Endothelial cell of umbilical vein (primary cell): ENCODE measurements at regions not wholly inside any gene's neighbourhood (a gene's known extent, or its start where the extent isn't known, plus 50 kb on each side); places are given as distances from the start of the nearest gene placed in this dataset.

ENCODE experiments used
- BruUV-seq: library from RNA; stranded (reverse); fragments of 400-500 nt; replicated peaks from 2 replicates; lab custom pipeline; 2021; lab: Mats Ljungman, UMichigan
- CTCF ChIA-PET: fragments of 300-600, 350-600 bp; sonication (Branson Sonifier 250); formaldehyde crosslinking; loops from one replicate; lab custom pipeline; 2021; ENCODE audit warnings: antibody characterized with exemption, inconsistent platforms; lab: Charles Lee
- POLR2A ChIA-PET: fragments of 300-600, 350-600 bp; sonication (Branson Sonifier 250); formaldehyde crosslinking; loops from one replicate; lab custom pipeline; 2021; ENCODE audit warnings: antibody characterized with exemption, inconsistent platforms; lab: Charles Lee
- DNase-seq: peaks from one replicate; pipeline ENCODE4 v3.0.0-alpha.2; 2011; ENCODE audit warnings: low read depth, low spot score
- FAIRE-seq: peaks from 2 replicates; lab custom pipeline; 2011; peaks lifted over from hg19 to GRCh38; lab: Jason Lieb, UNC
- H2AFZ ChIP-seq: 2 replicates; pipeline ENCODE4 v1.6.0; 2012; ENCODE audit warnings: low read depth, low read length, control low read depth, inconsistent platforms
- H3K27ac ChIP-seq: 2 replicates; pipeline ENCODE4 v1.5.1; 2011; ENCODE audit warnings: low read depth, mild to moderate bottlenecking, control low read depth, low read length, moderate library complexity; ENCODE audit not compliant: insufficient read depth
- H3K27me3 ChIP-seq, 2 experiments: 2 replicates each; pipeline versions ENCODE4 v1.6.0 to v1.6.1; 2011; ENCODE audit warnings: low read length in 2 of 2, mixed read lengths in 1 of 2; ENCODE audit not compliant: control insufficient read depth in 2 of 2, insufficient read depth in 2 of 2
- H3K36me3 ChIP-seq, 2 experiments: 2 replicates in 1 of 2; 3 replicates in 1 of 2; pipeline ENCODE4 v1.5.1; 2011; ENCODE audit warnings: low read length in 2 of 2, mild to moderate bottlenecking in 1 of 2, moderate library complexity in 1 of 2; ENCODE audit not compliant: control insufficient read depth in 2 of 2, insufficient read depth in 2 of 2; ENCODE audit errors: extremely low read depth in 1 of 2
- H3K4me1 ChIP-seq: 3 replicates; pipeline ENCODE4 v1.5.1; 2011; ENCODE audit warnings: mild to moderate bottlenecking, low read length; ENCODE audit not compliant: control insufficient read depth, insufficient read depth; ENCODE audit errors: extremely low read depth
- H3K4me2 ChIP-seq: 2 replicates; pipeline ENCODE4 v1.6.1; 2011; ENCODE audit warnings: low read length, control low read depth, mixed read lengths; ENCODE audit not compliant: insufficient read depth
- H3K4me3 ChIP-seq, 3 experiments: fragments of 200-600 bp in 1 of 3; sonication (generic), shearing (Covaris generic) in 1 of 3; replicated peaks in 1 of 3; 2 replicates each; pipeline ENCODE4 v1.5.1; 2011 to 2016; ENCODE audit warnings: control low read depth in 3 of 3, low read length in 3 of 3, mild to moderate bottlenecking in 2 of 3, inconsistent platforms in 1 of 3, low read depth in 1 of 3, moderate library complexity in 1 of 3; ENCODE audit not compliant: insufficient read depth in 1 of 3
- H3K79me2 ChIP-seq: 2 replicates; pipeline ENCODE4 v1.6.0; 2012; ENCODE audit warnings: low read length, inconsistent platforms; ENCODE audit not compliant: control insufficient read depth, insufficient read depth
- H3K9ac ChIP-seq: replicated peaks from 2 replicates; pipeline ENCODE3; 2011; ENCODE audit warnings: low read length, control low read depth; ENCODE audit not compliant: insufficient read depth; ENCODE audit errors: extremely low read depth
- H3K9me1 ChIP-seq: replicated peaks from 3 replicates; pipeline ENCODE4 v1.6.0; 2011; ENCODE audit warnings: mild to moderate bottlenecking, low read length; ENCODE audit not compliant: control insufficient read depth, insufficient read depth; ENCODE audit errors: extremely low read depth
- H3K9me3 ChIP-seq: replicated peaks from 2 replicates; pipeline ENCODE4 v1.5.1; 2012; ENCODE audit warnings: low read length, inconsistent platforms; ENCODE audit not compliant: control insufficient read depth, insufficient read depth
- H4K20me1 ChIP-seq: replicated peaks from 2 replicates; pipeline ENCODE3; 2011; ENCODE audit warnings: mild to moderate bottlenecking, low read length; ENCODE audit not compliant: control insufficient read depth, insufficient read depth; ENCODE audit errors: extremely low read depth
- EZH2 ChIP-seq: IDR thresholded peaks from 2 replicates; pipeline ENCODE4 v1.6.1; 2012; ENCODE audit warnings: borderline replicate concordance, low read depth, mild to moderate bottlenecking, moderate library complexity, low read length, inconsistent platforms; ENCODE audit not compliant: severe bottlenecking
- FOS ChIP-seq: IDR thresholded peaks from 2 replicates; pipeline ENCODE4 v1.6.1; 2011; ENCODE audit warnings: mild to moderate bottlenecking, low read length, moderate library complexity, borderline replicate concordance; ENCODE audit not compliant: insufficient read depth
- GATA2 ChIP-seq: IDR thresholded peaks from 2 replicates; pipeline ENCODE4 v1.7.0; 2011; ENCODE audit warnings: low read depth, mild to moderate bottlenecking, moderate library complexity, mixed read lengths, low read length; ENCODE audit not compliant: insufficient read length, insufficient read depth
- JUN ChIP-seq: IDR thresholded peaks from 2 replicates; pipeline ENCODE4 v1.6.1; 2011; ENCODE audit warnings: borderline replicate concordance, low read depth; ENCODE audit not compliant: insufficient read length, insufficient read depth
- MYC ChIP-seq: IDR thresholded peaks from one replicate; pipeline ENCODE4 v1.6.1; 2011; ENCODE audit warnings: mild to moderate bottlenecking, low read depth, low read length
- POLR2A ChIP-seq: IDR thresholded peaks from 2 replicates; pipeline ENCODE4 v1.6.1; 2012; ENCODE audit warnings: low read depth, mild to moderate bottlenecking, control low read depth, low read length
- POLR2AphosphoS5 ChIP-seq: IDR thresholded peaks from 2 replicates; pipeline ENCODE4 v1.6.1; 2012; ENCODE audit warnings: low read depth, mild to moderate bottlenecking, control low read depth, low read length, moderate library complexity; ENCODE audit not compliant: insufficient read depth
- dilution Hi-C: fragments of 300-500 bp; cut with MboI; formaldehyde crosslinking; loops from one replicate; pipeline ENCODE4 v1.15.0; 2019; ENCODE audit warnings: low sequenced_read_pairs; ENCODE audit not compliant: extremely low pct_ligation_motif_present
- intact Hi-C: fragments of 100-400 bp; cut with micrococcal nuclease; formaldehyde crosslinking; loops from one replicate; pipeline ENCODE4 v1.10.0; 2022
- TF ChIP-seq, protein P1 (sequence below): IDR thresholded peaks from 2 replicates; pipeline ENCODE4 v1.6.1; 2011; ENCODE audit not compliant: insufficient read depth, insufficient read length
- TF ChIP-seq, protein P2 (sequence below), 2 donors: IDR thresholded peaks; 1 replicate in 1 of 2; 2 replicates in 1 of 2; pipeline ENCODE4 v1.5.1; 2011; ENCODE audit warnings: low read length in 2 of 2, mild to moderate bottlenecking in 2 of 2, moderate library complexity in 2 of 2, control low read depth in 1 of 2, inconsistent platforms in 1 of 2, low read depth in 1 of 2; ENCODE audit not compliant: insufficient read depth in 1 of 2; ENCODE audit errors: extremely low read depth in 1 of 2

DNA sequence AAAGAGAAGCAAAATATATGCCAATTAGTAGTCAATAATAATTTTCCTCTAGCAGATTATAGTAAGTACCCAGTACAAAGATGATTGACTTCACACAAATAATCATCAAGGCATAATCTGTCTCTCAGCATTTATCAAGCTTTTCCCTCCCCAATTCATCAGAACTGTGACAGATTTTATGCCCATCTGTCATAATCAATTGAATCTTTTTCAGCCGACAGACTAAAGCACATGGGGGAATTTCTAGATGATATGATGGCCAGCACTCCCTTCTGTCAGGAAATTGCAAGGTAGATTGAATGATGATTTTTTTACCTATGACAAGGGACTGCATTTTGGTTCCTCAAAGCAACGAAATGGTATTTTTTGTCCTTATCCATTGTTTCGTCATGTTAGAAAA is 227.1 kb upstream of the CYLC2 start:
- Histone ChIP-seq H3K27me3 (no peaks in the 10 kb centered on the region), H3K79me2 (no peaks in the 10 kb centered on the region), H3K9me1 (no peaks in the 10 kb centered on the region), H3K4me3 (no peak overlapping the region), H3K27ac (no peak overlapping the region), H3K9me3 (peaks cover 3% of the 10 kb centered on the region), H4K20me1 (no peaks in the 10 kb centered on the region), H3K36me3 (no peaks in the 10 kb centered on the region), H3K4me1 (no peaks in the 10 kb centered on the region), H2AFZ (no peak overlapping the region), H3K4me2 (no peak overlapping the region), H3K9ac (no peak overlapping the region)
- DNase-seq (no peak), FAIRE-seq (no peak)
- no TSS peak for BruUV-seq
- CTCF ChIA-PET, result no interaction called here
- no peak for TF ChIP-seq JUN
- TF ChIP-seq, protein P1, sequence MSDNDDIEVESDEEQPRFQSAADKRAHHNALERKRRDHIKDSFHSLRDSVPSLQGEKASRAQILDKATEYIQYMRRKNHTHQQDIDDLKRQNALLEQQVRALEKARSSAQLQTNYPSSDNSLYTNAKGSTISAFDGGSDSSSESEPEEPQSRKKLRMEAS, result no peak
- TF ChIP-seq MYC, result no peak
- TF ChIP-seq POLR2AphosphoS5, result no peak
- no peak for TF ChIP-seq POLR2A
- TF ChIP-seq GATA2, result no peak
- TF ChIP-seq EZH2, result no peak
- TF ChIP-seq, protein P2, sequence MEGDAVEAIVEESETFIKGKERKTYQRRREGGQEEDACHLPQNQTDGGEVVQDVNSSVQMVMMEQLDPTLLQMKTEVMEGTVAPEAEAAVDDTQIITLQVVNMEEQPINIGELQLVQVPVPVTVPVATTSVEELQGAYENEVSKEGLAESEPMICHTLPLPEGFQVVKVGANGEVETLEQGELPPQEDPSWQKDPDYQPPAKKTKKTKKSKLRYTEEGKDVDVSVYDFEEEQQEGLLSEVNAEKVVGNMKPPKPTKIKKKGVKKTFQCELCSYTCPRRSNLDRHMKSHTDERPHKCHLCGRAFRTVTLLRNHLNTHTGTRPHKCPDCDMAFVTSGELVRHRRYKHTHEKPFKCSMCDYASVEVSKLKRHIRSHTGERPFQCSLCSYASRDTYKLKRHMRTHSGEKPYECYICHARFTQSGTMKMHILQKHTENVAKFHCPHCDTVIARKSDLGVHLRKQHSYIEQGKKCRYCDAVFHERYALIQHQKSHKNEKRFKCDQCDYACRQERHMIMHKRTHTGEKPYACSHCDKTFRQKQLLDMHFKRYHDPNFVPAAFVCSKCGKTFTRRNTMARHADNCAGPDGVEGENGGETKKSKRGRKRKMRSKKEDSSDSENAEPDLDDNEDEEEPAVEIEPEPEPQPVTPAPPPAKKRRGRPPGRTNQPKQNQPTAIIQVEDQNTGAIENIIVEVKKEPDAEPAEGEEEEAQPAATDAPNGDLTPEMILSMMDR (IDR thresholded peaks at IDR 0.05; ENCODE audit: extremely low read depth in 1 of 2, insufficient read depth in 1 of 2, low read depth in 1 of 2, low read length in 2 of 2), result no peak
- TF ChIP-seq FOS, result no peak
- POLR2A ChIA-PET, result no interaction called here
- dilution Hi-C loops (no loop called here), intact Hi-C loops (no loop called here)
